ENCODE measurements at regions not wholly inside any gene's neighbourhood (a gene's known extent, or its start where the extent isn't known, plus 50 kb on each side); places are given as distances from the start of the nearest gene placed in this dataset.

DNA sequence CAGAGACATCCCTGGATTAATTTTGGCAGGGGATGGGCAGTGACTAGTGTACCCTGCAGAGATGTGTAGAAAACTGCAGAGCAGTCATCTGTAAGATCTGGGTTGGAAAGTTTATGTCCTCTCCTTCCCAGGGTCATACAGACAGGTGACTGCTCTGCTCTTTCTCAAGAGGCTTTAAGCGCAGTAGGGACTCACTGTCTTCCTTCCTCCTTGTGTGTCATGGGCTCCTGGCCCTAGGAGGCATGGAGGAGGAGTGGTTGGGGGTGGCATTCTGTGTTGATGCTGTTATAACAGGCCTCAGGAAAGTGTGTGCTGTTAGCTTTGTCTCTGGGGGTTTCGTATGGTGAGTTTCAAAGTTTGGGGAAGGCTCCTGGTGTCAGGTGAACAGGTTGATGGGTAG, 130.5 kb upstream of the MGAT5 start:
- TF ChIP-seq, protein P1, sequence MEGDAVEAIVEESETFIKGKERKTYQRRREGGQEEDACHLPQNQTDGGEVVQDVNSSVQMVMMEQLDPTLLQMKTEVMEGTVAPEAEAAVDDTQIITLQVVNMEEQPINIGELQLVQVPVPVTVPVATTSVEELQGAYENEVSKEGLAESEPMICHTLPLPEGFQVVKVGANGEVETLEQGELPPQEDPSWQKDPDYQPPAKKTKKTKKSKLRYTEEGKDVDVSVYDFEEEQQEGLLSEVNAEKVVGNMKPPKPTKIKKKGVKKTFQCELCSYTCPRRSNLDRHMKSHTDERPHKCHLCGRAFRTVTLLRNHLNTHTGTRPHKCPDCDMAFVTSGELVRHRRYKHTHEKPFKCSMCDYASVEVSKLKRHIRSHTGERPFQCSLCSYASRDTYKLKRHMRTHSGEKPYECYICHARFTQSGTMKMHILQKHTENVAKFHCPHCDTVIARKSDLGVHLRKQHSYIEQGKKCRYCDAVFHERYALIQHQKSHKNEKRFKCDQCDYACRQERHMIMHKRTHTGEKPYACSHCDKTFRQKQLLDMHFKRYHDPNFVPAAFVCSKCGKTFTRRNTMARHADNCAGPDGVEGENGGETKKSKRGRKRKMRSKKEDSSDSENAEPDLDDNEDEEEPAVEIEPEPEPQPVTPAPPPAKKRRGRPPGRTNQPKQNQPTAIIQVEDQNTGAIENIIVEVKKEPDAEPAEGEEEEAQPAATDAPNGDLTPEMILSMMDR (IDR thresholded peaks at IDR 0.05), result no peak

DNA sequence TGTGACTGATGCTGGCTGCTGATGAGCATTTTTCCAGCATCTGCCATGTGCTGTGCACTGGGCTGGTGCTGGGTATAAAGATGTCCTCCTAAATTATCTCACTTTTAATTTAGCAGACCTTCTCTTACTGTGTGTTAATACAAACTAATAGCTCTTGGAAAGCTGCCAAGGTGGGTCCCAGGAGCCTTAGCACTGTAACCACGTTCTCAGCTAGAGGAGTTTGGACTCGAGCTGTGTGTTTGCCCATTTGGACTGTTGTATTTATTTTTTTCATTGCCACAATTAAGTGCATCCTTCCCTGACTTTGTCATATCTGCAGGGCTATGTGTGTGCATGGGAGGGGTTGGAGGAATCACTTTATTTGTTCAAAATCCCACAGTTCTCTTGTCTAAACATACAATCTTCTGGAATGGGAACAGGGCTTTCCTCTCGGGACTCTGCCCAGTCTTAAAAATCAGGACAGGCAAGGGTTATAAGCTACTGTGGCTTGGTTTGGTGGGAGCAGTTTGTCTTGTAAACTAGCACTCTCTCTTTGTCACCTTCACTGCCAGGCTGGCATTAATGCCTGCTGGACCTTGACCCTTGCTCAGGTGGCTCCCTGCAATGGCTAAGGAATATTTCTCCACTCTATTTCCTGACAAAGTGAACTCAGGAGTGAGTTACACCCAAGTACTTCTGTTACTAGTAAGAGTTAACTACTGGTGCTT, 129.7 kb upstream of the MGAT5 start:
- TF ChIP-seq, protein P1 (IDR thresholded peaks at IDR 0.05), result no peak

DNA sequence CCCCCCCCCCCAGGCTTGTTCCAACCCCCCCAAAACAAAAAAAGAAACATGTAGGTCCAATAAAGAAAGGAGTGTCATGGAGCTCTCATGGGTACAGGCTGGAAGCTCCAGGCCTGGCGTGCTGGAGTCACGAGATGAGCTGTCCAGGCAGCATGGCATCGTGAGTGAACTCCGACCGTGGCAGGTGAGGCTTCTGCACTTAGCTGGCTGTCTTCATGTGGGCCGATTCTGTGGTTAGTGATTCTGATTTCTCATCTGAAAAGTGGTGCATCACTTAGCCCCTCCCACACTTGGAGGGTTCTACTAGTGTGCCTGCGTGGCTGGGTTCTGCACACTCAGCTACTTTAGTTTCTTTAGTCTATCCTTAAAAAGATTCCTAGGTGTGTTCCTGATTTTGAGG, 126.4 kb upstream of the MGAT5 start:
- TF ChIP-seq, protein P1 (IDR thresholded peaks at IDR 0.05), result no peak

DNA sequence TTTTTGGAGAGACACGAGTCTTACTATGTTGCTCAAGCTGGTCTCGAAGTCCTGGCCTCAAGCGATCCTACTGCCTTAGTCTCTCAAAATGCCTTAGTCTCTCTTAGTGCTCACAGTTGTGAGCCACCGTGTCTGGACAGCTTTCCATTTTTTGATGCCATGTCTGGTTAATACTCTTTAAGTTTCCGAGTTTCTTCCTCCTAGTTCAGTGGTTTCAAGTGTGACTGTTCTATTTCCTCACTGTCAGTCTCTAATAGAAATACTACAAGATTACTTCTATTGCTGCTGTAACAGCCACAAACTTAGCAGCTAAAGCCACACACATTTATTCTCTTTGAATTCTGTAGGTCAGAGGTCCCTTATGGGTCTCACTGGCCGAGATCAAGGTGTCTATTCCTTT, 125.1 kb upstream of the MGAT5 start:
- TF ChIP-seq, protein P1 (IDR thresholded peaks at IDR 0.05), result no peak

DNA sequence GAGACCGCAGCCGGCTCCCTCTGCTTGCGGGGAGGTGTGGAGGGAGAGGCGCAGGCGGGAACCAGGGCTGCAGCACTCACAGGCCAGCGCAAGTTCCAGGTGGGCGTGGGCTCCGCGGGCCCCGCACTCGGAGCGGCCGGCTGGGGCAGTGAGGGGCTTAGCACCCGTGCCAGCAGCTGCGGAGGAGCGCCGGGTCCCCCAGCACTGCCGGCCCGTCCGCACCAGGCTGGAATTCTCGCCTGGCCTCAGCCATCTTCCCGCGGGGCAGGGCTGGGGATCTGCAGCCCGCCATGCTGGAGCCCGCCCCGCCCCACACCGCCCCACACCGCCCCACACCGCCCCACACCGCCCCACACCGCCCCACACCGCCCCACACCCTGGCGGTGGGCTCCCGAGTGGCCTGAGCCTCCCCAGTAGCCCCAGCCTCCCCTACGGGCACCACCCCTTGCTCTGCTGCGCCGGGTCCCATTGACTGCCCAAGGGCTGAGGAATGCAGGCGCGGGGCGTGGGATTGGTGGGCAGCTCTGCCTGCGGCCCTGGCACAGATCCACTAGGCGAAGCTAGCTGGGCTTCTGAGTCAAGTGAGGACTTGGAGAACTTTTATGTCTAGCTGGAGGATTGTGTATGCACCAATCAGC, 123.9 kb upstream of the MGAT5 start:
- TF ChIP-seq, protein P1 (IDR thresholded peaks at IDR 0.05), result no peak

DNA sequence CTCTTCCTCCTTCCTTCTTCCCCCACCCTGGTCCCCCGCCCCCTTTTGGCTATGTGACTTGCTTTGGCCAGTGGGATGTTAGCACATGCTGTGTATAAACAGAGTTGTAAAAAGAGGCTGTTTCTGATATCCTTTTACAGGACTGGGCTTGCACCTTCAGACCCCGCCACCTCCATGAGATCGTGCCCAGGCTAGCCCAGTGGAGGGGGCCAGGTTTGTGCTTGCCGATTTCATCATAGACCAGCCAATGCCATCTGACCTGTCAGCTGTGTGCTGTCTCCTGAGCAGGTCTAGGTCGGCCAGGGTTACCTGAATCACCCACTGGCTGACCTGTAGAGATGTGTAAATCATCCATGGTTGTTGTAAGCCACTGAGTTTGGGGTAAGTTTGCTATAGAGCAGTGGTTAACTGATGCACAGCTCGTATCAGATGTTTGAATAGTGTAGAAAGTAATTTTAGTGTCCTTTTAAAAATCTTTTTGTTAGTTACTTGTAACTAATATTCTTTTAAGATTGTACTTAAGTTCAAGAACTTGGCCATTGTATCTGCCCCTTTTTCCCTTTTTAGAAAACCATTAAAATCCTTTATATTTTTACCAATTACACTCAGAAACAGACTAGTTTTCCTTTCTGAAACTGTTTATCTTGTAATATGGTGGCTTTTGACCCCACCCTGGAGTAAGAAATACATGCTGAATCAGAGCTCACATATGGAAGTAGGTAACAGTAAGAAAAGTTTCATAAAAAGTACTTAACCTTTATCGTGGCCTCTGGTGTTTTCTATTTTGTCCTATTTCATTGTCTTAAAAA, 122.0 kb upstream of the MGAT5 start:
- TF ChIP-seq, protein P1 (IDR thresholded peaks at IDR 0.05), result no peak

DNA sequence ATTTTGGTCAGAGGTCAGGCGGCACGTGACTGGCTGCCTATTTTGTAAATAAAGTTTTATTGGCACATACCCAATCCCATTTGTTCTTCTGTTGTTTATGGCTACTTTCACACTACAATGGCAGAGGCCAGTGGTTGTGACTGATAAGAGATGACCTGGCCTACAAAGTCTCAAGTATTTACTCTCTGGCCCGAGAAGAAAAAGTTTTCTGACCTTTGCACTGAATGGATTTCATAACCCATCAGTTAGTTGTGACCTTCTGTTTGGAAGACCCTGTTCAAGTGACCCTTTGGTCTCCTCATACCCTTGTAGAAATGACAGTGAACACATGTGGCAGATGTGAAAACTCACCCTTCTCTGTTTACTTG, 121.4 kb upstream of the MGAT5 start:
- TF ChIP-seq, protein P1 (IDR thresholded peaks at IDR 0.05), result no peak
